MM.1S (cell line): ENCODE measurements at regions not wholly inside any gene's neighbourhood (a gene's known extent, or its start where the extent isn't known, plus 50 kb on each side); places are given as distances from the start of the nearest gene placed in this dataset.

Experiments
- DNase-seq: peaks from one replicate; pipeline ENCODE4 v3.0.0-alpha.2; 2015
- H2AFZ ChIP-seq: fragments of 300-600 bp; sonication (generic); 2 replicates; pipeline ENCODE4 v1.6.0; 2016; ENCODE audit warnings: antibody characterized with exemption, low read length
- H3F3A ChIP-seq: fragments of 300-600 bp; sonication (generic); 2 replicates; pipeline ENCODE4 v1.6.1; 2016; ENCODE audit warnings: mild to moderate bottlenecking, antibody characterized with exemption, low read length, moderate library complexity, mixed read lengths; ENCODE audit not compliant: insufficient read depth
- H3K27ac ChIP-seq: fragments of 300-600 bp; sonication (generic); 2 replicates; pipeline ENCODE4 v1.5.1; 2016; ENCODE audit warnings: mild to moderate bottlenecking, low read length
- H3K27me3 ChIP-seq: fragments of 300-600 bp; sonication (generic); replicated peaks from 2 replicates; pipeline ENCODE4 v1.6.0; 2016; ENCODE audit warnings: low read length; ENCODE audit not compliant: insufficient read depth
- H3K36me3 ChIP-seq: fragments of 300-600 bp; sonication (generic); replicated peaks from 2 replicates; pipeline ENCODE4 v1.6.1; 2016; ENCODE audit warnings: mild to moderate bottlenecking, low read length, mixed read lengths; ENCODE audit not compliant: insufficient read depth
- H3K4me1 ChIP-seq: fragments of 300-600 bp; sonication (generic); 2 replicates; pipeline ENCODE4 v1.6.1; 2016; ENCODE audit warnings: low read length, mixed read lengths
- H3K4me2 ChIP-seq: fragments of 300-600 bp; sonication (generic); 2 replicates; pipeline ENCODE4 v1.6.0; 2016; ENCODE audit warnings: low read depth, low read length
- H3K4me3 ChIP-seq: fragments of 300-600 bp; sonication (generic); 2 replicates; pipeline ENCODE4 v1.5.1; 2016; ENCODE audit warnings: low read length, mixed read lengths
- H3K79me2 ChIP-seq: fragments of 300-600 bp; sonication (generic); 2 replicates; pipeline ENCODE4 v1.6.1; 2016; ENCODE audit warnings: mixed run types, low read length, mixed read lengths
- H3K9ac ChIP-seq: fragments of 300-600 bp; sonication (generic); 2 replicates; pipeline ENCODE4 v1.6.1; 2016; ENCODE audit warnings: low read length, mixed read lengths
- H3K9me2 ChIP-seq: fragments of 300-600 bp; sonication (generic); replicated peaks from 2 replicates; pipeline ENCODE4 v1.6.1; 2016; ENCODE audit warnings: mild to moderate bottlenecking, low read length, mixed read lengths; ENCODE audit not compliant: insufficient read depth
- H3K9me3 ChIP-seq: fragments of 300-600 bp; sonication (generic); replicated peaks from 2 replicates; pipeline ENCODE4 v1.6.1; 2016; ENCODE audit warnings: mild to moderate bottlenecking, low read length, mixed read lengths; ENCODE audit not compliant: insufficient read depth
- H4K20me1 ChIP-seq: fragments of 300-600 bp; sonication (generic); 2 replicates; pipeline ENCODE4 v1.6.1; 2016; ENCODE audit warnings: mild to moderate bottlenecking, low read length, moderate library complexity, mixed read lengths; ENCODE audit not compliant: insufficient read depth
- CTCF ChIP-seq: fragments of 300-600 bp; sonication (generic); IDR thresholded peaks from 2 replicates; pipeline ENCODE4 v1.5.1; 2016; ENCODE audit warnings: antibody characterized with exemption, low read length, mixed read lengths
- EZH2 ChIP-seq: fragments of 300-600 bp; sonication (generic); optimal IDR thresholded peaks from 2 replicates; pipeline ENCODE3; 2017; ENCODE audit warnings: low read depth, mild to moderate bottlenecking, antibody characterized with exemption, low read length, mixed read lengths
- EZH2phosphoT487 ChIP-seq: fragments of 300-600 bp; sonication (generic); IDR thresholded peaks from 2 replicates; pipeline ENCODE4 v1.6.1; 2018; ENCODE audit warnings: antibody characterized with exemption, low read length

DNA sequence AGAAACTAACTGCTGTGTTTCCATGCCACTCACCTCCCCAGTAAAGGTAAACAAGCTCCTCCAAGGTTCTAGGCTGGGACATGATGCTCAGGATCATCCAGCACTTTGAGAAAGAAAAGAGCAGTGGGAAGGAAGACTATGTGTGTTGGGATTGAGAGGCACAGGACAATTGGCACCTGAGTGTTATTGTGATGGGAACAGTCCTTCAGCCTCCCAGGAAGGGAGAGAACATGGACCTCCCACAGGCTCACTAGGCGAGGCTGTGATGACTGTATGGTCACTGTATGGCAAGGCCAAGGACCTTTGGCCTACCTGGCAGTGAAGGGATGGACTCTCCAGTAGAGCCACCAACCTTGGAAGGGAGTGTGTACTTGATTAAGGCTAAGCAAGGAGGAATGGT lies 123.2 kb upstream of the UNC5B start:
- Histone ChIP-seq H3K4me2 (no peak overlapping the region), H3K4me1 (no peaks in the 10 kb centered on the region), H3K9me3 (no peaks in the 10 kb centered on the region), H3K27ac (no peak overlapping the region), H3K27me3 (peaks cover 3% of the 10 kb centered on the region; the same call in 1 of the 2 replicates), H3K9ac (no peak overlapping the region), H3K79me2 (no peaks in the 10 kb centered on the region), H3K4me3 (no peak overlapping the region), H3K36me3 (no peaks in the 10 kb centered on the region), H4K20me1 (no peaks in the 10 kb centered on the region), H3F3A (no peaks in the 10 kb centered on the region), H3K9me2 (no peaks in the 10 kb centered on the region), H2AFZ (no peak overlapping the region)
- no peak for DNase-seq
- TF ChIP-seq CTCF (no peak), EZH2phosphoT487 (no peak), EZH2 (no peak)

- Histone ChIP-seq H3K4me1 (no peaks in the 10 kb centered on the region), H2AFZ (no peak overlapping the region), H3K9me3 (no peaks in the 10 kb centered on the region), H3K79me2 (no peaks in the 10 kb centered on the region), H3K9ac (no peak overlapping the region), H3F3A (no peaks in the 10 kb centered on the region), H3K36me3 (no peaks in the 10 kb centered on the region), H3K4me2 (no peak overlapping the region), H3K9me2 (no peaks in the 10 kb centered on the region), H3K27me3 (peaks cover 3% of the 10 kb centered on the region; the same call in 1 of the 2 replicates), H3K4me3 (no peak overlapping the region), H4K20me1 (no peaks in the 10 kb centered on the region), H3K27ac (no peak overlapping the region)
- DNase-seq = no peak
- TF ChIP-seq EZH2phosphoT487 (no peak), CTCF (no peak), EZH2 (no peak)
Observed at GRCh38 chr10:71090330-71090729, 122.0 kb upstream of the UNC5B start.

DNA sequence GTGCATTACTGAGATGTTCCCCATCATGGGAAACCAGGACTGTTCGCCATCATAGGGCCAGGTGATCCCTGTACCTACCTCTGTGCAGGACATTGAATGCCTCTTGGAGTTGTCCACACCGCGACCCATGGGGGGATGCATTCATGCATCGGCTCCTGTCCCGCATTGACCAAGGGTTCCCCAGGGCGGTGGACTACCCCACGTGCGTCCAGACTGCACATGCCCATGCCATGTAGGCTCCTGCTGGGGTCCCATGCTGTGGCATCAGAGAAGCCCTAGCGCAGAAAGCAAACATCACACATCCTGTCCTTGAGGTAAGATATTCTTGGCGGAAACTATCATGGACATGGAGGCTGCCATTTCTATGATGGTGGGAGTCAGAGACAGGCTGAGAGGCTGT lies 121.6 kb upstream of the UNC5B start:
- Histone ChIP-seq H3K36me3 (no peaks in the 10 kb centered on the region), H3K27ac (no peak overlapping the region), H3K4me3 (no peak overlapping the region), H3K9me2 (no peaks in the 10 kb centered on the region), H3K4me1 (no peaks in the 10 kb centered on the region), H3K9ac (no peak overlapping the region), H3K9me3 (no peaks in the 10 kb centered on the region), H2AFZ (no peak overlapping the region), H3K79me2 (no peaks in the 10 kb centered on the region), H3F3A (no peaks in the 10 kb centered on the region), H3K27me3 (peaks cover 3% of the 10 kb centered on the region; the same call in 1 of the 2 replicates), H3K4me2 (no peak overlapping the region), H4K20me1 (no peaks in the 10 kb centered on the region)
- no peak for DNase-seq
- TF ChIP-seq CTCF = no peak
- no peak for TF ChIP-seq EZH2
- no peak for TF ChIP-seq EZH2phosphoT487
